ENCODE measurements at regions not wholly inside any gene's neighbourhood (a gene's known extent, or its start where the extent isn't known, plus 50 kb on each side); places are given as distances from the start of the nearest gene placed in this dataset.
"Not testable (repeated sequence)": the region's sequence is repeated elsewhere in the genome, so short reads cannot be mapped to it uniquely, and the experiment has no call there.

DNA sequence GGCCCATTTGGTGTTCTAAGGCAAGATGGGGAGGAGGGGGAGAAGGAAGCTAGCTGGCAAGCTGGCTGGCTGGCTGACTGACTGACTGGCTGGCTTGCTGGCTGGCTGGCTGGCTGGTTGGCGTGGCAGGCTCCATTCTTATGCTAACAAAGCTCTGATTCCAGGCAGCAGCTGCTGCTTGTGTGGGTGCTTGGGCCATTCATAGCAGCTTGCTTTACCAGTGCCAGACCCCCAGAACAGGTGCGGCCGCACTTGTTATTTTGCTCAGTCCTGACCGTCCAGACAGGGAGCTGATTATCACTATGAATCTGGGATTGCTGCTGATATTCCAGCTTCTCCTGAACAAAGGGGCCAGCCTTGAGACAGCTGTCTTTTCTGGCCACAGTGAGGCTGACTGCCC, 131.2 kb upstream of the PAK3 start:
- DNase-seq (ENCODE audit: low read depth), result no peak

DNA sequence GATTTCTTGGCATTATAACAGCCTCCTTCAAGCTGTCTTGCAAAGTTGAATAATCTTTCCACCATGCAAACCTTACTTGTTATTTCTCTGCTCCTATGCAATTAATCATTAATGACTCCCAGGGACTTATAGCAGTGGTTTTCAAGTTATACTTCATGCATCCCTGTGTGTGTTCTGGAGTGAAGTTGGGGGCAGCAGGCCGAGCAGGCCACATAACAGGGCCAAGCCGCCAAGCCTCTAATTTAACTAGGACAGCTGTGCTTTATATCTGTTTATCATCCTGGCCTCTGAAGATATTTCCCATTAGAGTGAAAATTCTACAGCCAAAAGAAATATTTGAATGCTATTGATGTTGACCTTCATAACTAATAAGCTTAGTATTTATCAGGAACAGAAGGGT, 133.5 kb upstream of the PAK3 start:
- DNase-seq (ENCODE audit: low read depth), result no peak

DNA sequence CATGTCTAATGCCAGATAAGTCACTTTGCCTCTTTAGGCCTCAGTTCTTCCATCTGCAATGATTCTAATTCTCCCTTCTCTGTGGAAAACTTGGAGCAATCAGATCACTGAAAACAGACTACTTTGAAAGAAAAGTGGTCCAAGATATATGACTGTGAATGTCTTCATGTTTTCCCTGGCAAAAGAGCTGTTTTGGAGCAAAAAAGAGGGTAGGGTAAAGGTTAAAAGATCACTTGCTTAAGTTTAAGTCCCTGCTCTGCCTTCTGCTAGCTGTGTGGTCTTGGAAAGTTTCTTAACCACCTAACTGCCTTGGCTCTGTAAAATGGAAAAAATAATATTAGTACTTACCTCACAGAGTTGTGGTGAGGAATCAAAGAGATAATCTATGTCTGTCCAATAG, 140.3 kb upstream of the PAK3 start:
- DNase-seq (ENCODE audit: low read depth), result no peak

DNA sequence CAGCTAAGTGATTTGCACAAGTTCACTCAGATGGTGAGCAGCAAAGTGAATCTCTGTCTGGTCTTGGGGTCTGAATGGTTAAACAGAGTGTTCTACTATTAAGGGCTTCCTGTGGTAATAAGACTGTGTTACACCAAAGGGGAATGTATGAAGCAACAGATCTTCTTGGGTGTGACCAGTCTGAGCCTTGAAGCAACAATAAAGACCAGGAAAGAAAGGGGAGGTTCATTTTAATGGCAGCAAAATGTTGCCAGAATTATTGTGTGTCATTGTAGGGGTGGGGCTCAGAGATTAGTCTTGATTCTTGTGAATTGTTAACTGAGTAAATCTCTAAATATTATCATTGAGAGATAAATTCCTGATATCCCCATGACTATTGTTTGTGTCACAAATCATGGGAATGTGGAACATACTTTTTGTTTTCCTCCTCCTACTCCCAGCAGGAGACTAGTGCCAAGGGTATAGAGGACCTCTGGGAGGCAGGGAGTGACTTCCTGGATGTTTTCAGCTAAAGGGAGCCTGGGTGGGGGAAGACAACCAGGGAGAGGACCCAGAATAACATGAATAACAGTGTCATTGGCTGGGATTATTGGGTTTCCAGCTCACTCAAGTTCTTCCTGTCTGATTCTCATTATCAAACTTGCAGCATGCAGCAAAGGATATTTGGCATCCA, 141.4 kb upstream of the PAK3 start:
- DNase-seq (ENCODE audit: low read depth), result no peak

DNA sequence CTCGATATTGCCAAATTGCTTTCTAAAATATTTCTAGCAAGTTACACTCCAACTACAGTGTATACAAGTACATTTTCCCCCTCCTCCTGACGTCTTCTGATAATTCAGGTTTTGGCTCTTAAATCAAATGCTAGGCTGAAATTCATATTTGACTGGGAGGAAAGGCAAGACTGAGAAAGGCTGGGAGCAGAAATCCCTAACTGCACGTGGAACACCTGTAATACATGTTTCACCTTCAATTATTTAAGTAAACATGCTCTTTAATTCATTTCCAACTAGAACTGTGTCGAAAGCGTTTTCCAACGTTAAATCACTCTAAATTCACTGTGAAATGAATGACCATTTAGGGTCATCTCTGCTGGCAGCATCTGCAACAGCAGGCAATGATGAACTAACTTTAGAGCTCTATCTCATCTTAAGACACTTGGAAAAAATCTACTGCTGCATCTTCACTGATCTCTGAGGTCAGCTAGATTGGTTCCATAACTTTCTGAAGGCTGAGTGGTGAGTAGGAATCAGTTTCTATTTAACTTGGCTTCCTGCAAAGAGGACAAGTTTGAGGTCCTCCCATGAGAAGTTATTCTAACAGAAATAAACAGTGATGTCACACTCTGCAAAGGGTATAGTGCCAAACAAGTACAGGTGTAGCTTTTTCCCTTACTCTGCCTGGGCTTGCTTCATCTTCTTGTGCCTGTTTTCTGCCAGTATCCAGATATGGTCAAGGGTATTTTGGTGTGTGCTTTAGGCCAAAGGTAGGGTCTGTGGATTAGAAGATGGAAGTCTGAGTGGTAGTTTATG, 144.3 kb upstream of the PAK3 start:
- DNase-seq (ENCODE audit: low read depth), result no peak

DNA sequence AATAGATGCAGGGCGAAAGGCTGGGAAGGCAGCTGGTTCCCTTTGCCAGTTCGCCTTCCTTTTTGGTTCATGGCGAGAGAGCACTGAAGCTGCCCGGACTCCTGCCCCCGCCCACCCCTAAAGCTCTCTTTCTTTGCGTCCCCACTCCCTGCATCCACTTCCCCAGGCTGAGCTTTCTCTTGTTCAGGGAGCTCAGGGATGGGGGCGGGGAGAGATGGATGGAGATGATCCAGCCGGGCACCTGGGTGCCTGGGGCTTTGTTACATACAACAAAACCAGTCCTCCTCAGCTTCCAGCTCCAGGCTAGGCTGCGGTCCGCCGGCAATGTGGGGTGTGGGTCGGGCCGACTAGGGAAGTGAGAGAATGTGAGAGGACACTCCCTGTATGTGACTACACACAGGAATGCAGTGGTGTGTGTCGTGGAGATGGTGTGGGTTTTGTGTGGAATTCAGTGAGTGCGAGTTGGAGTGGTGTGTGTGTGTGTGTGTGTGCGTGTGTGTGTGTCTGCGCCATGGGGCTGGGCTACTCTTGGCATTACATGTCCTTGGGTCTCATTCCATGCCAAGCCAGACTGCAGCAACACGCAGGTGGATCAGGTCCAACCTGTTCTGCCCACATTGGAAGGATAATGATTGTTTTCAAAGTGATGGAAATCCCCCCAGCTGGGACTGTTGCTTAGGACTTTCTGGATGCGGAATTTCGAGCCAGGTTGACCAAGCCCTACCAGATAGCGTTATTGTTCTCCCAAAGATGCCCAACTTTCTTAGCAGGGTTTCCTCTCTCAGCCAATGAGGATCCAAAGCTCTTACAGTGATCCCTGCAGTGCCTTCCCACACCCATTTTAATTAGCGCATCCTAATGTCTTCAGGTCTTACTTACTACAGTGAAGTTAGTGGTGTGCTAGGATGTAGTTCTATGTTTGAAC, 149.4 kb upstream of the CHRDL1 start:
- DNase-seq (ENCODE audit: low read depth), result no peak

DNA sequence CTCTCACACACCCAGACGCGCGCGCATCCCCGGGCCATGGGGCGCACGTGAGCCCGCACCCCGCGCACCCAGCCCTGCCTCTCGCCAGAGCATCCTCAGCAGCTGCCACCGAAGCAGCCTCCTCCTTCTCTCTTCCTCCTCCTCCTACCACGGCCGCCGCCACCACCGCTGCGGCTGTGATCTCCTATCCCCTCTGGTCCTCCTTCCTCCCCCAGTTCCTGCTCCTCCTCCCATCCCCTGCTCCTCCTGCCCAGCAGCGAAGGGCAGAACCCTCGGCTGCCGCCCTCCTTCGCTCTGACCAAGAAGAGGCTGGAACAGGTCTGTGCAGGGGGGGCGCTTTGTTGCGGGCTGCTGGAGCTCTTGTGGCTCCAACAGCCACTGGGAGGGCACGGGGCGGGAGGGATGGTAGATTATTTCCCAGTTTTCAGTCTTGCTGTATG, 148.7 kb upstream of the CHRDL1 start:
- no peak for DNase-seq (ENCODE audit: low read depth)

DNA sequence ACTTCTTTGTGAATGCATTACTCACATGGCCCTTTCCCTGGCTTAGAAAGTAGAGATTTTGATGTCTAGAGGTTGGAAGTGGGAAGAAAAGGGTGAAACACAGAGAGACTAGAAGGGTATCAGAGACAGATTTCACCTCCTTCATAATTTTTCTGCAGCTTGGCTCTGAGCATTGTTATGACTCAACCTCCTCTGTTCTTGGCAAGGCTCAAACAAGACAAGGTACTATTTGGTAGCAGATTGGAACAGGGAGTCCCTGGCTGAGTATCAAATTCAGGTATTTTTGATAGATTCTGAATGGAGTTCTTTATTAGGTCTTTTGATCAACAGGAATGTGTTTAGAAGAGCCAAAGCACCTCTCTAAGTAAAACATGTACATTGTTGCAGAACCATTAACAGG, 146.3 kb upstream of the CHRDL1 start:
- no peak for DNase-seq (ENCODE audit: low read depth)

DNA sequence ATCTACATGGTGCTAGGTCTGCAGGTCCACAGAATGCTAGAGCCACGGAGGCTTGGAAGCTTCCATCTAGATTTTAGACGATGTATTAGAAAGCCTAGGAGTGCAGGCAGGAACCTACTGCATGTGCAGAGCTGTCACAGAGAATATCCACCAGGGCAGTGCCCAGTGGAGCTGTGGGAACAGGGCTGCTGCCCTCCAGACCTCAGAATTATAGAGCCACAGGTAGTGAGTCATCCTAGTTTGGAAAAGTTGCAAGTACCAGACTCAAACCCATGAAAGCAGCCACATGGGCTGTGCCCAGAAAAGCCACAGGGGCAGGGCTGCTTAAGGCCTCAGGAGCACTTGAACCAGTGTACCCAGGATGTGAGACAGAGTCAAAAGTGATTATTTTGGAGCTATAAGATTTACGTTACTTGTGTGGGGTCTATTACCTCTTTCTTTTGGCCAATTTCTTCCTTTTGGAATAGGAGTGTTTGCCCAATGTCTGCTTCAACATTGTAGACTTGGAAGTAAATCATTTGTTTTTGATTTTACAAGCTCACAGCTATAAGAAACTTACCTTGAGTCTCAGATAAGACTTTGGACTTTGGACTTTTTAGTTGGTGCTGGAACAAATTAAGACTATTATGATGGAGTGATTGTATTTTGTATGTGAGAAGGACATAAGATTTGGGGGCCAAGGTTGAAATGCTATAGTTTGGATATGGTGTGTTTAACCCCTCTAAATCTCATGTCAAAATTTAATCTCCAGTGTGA, 143.5 kb upstream of the CHRDL1 start:
- DNase-seq (ENCODE audit: low read depth), result no peak

DNA sequence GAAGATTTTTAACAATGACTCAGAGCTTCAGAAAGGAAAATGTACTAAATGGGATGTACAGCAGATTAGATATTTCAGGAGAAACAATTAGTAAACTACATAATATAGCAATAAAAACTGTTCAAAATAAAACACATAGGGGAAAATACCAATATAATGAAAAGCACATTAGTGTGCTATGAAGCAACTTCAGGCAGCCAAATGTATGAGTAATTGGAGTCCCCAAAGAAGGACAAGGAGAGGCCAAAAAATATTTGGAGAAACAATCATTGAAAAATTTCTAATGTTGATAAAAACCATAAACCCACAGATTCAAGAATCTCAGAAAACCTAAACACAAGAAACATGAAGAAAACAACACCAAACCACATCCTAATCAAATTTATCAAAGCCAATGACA, 129.3 kb upstream of the CHRDL1 start:
- no peak for DNase-seq (ENCODE audit: low read depth)

DNA sequence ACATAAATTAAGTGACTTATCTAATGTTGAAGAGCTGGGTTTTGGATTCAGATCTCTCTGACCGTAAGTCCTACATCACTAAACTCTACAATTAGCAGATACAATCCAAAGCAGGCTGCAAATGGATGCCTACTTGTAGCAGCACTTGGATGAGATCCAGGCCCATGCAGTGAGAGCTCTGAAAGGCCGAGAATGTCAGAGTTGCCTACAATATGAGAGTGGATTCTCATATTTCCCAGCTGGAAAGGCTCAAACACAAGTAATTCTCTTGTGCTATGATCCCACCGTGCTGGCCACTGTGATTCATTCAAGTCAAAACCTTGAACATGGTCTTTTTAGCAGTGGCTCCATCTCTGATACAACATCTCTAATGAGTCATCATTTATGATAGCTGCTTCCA, 125.4 kb upstream of the CHRDL1 start:
- DNase-seq (ENCODE audit: low read depth), result no peak

DNA sequence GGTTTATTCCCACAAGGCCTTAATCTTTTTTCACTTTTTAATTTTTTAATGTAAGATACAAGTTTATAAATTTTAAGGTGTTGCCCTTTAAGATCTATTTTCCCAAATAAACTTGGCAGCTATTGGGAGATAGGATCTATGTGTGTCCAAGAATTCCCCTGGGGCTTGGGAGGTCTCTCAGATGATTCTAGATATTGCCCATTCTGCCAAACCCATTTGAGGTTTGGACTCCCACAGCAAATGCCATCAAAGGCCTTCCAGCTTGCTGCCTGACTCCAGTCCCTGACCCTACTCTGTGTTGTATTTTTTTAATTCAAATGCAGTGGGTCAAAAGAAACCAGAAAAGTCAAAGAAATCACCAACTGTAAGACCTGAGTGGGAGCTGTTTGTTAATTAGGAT, 120.0 kb upstream of the CHRDL1 start:
- no peak for DNase-seq (ENCODE audit: low read depth)

DNA sequence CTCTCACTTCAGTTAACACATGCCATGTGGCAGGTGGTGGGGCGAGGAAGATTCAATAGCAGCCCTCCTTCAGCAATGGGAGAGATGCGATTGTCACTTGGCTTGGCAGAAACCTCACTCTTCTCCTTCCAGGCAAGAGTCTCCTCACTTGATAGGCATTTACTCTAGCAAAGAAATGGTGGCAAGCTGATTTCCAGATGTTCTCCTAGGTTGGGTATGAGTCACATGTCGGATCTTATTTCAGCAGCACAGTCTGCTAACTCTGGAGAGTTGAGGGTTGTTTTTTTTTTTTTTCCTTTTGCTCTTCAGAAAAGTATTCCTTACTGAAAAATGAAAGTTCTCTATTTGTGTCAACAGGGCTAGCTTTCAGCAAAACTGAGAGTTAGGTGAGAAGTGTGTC, 119.5 kb upstream of the CHRDL1 start:
- DNase-seq (ENCODE audit: low read depth), result peak; percentile 59

DNA sequence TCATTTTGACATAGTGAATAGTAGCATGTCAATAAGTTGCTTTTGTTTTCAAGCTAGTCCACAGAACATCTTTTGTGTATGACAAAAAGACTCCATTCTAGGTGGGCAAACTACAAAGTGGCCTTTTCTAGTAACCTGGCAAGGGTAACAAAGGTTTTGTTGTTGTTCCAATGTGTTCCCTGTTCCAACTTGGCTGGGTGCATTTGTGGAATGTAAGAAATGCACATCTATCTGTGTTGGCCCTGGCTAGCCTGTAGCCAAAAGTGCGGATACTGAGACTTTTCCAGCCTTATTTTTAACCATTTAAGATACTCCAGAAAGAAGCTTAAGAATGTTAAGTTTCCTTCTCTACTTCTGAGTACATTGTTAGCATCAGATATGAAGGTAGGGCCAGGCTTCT, 118.7 kb upstream of the CHRDL1 start:
- DNase-seq (ENCODE audit: low read depth), result no peak

DNA sequence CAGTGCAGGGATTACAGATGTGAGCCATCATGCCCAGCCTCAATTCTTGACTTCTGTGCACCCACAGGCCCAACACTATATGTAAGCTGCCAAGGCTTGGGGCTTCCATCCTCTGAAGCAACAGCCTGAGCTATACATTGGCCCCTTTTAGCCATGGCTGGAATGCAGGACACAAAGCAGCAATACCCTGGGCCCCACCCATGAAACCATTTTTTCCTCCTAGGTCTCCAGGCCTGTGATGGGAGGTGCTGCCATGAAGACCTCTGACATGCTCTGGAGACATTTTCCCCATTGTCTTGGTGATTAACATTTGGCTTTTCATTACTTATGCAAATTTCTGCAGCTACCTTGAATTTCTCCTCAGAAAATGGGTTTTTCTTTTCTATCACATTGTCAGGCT, 109.1 kb upstream of the CHRDL1 start:
- DNase-seq (ENCODE audit: low read depth), result not testable (repeated sequence)

DNA sequence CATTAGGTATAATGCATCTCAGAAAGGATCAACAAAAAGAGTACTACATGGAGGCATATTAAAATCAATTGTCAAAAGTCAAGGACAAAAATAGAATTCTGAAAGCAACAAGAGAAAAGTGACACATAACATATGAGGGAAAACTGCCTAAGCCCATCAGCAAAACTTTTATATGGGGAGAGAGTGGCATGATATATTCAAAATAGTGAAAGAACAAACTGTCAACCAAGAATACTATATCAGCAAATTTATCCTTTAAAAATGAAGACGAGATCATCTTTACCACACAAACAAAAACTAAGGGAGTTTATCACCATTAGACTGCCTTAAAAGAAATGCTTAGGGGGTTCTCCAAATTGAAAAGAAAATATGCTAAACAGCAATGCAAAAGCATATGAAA, 86.4 kb upstream of the CHRDL1 start:
- no peak for DNase-seq (ENCODE audit: low read depth)

DNA sequence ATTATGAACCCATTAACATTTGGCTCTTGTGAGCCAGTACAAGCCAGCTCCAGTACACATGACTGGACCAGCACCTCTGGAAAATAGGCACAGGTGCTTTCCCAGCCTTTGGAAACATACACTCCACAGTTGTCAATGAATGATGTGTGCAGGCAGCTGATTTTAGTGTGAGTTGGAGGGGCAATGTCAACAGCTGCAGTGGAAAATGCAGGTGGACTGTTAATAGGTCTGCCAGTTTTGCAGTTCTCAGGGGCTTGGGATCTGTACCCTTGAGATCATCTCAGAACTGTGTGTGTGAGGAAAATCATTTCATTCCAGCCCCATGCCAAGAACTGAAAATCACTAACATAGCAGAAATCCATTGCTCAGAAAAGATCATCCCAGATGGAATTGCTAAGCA, 81.7 kb upstream of the CHRDL1 start:
- DNase-seq (ENCODE audit: low read depth), result no peak

DNA sequence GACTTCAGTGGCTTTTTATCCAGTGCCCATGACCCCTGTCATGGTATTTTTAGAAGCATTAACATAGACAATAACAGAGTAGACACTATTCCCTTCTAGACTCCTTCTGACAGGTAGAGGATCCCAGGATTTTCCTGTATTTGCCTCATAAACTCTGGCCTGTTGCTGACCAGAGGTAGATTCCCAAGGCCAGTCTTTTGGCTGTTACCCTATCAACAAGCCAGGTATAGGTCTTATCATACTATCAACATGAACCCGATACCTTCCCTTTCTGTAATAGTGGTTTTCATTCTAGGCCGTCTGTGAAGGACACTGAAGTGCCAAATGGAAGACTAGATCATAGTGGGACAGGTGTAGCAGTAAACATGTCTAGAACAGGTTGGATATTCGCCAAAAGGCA, 76.2 kb upstream of the CHRDL1 start:
- no peak for DNase-seq (ENCODE audit: low read depth)

DNA sequence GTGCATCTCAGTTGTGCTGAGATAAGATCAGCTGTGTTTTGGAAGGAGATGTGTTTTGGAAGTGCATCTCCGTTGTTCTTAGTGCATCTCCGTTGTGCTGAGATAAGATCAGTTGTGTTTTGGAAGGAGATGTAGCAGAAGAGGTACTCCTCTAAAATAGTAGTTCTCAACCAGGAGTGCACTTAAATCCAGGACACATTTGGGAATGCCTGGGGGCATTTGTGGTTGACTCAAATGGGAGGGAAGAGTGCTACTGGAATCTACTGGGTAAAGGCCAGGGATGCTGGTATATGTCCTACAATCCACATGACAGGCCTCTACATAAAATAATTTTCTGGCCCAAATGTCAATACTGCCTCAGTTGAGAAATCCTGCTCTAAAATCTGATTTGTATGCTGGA, 70.8 kb upstream of the CHRDL1 start:
- no peak for DNase-seq (ENCODE audit: low read depth)

DNA sequence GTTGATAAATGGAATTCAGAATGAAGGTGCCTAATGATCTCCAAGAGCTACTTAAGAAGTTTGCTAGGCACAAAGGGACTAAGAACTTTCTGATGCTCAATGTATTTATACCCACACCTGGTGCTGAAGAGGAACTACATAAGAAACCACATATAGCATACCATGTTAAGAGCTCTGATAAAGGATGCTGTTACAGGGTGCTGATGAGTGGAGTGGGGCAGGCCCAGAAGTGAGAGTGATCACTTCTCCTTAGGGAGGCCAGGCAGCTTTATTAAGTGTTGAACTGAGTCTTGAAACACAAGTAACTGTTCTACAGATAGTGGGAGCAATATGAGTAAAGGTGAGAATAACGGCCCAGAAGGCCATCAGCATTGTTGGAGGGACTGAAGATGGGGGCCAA, 68.3 kb upstream of the CHRDL1 start:
- no peak for DNase-seq (ENCODE audit: low read depth)

DNA sequence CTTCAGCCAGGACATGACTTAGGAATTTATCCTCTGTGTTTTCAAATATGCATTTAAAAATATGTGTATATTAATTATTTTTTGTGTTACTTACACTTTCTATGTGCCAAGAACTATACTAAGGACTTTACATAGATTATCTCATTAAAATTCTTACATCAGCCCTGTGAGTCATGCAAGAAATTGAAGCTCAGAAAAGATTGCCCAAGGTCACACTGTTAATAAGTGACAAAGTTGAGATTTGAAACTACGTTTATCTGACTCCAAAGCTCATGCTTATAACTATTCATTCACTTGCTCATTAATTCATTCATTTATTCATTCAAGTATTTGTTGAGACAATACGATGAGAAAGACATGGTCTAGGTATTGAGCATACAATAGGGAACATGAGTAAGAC, 62.9 kb upstream of the CHRDL1 start:
- DNase-seq (ENCODE audit: low read depth), result no peak

DNA sequence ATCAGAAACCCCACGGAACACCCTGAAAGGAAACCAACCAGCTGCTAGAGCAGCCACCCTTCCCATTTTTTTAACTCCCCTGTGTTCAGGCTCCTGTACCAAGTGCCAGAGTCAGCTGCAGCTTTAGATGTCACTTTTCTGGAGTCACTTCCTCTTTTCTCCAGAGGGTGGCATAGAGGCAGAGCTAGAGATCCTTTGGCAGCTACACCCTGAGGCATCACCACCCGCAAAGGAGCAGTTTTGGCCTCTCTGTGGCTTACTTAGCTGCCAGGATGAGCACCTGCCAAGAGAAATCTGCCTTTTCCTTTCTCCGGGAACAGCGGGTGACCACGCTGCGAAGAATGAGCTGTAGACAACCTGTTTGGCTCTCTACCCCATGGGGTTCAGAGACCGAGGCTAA, 58.0 kb upstream of the CHRDL1 start:
- DNase-seq (ENCODE audit: low read depth), result peak; percentile 7
